Kidney tubule cell (primary cell): ENCODE measurements at regions not wholly inside any gene's neighbourhood (a gene's known extent, or its start where the extent isn't known, plus 50 kb on each side); places are given as distances from the start of the nearest gene placed in this dataset.

Experiments
- DNase-seq: peaks from one replicate; pipeline ENCODE4 v3.0.0-alpha.2; 2018; ENCODE audit warnings: low spot score

- no peak for DNase-seq
Observed at GRCh38 chr4:62243895-62244294, 1043.8 kb downstream of the ADGRL3 start.

DNA sequence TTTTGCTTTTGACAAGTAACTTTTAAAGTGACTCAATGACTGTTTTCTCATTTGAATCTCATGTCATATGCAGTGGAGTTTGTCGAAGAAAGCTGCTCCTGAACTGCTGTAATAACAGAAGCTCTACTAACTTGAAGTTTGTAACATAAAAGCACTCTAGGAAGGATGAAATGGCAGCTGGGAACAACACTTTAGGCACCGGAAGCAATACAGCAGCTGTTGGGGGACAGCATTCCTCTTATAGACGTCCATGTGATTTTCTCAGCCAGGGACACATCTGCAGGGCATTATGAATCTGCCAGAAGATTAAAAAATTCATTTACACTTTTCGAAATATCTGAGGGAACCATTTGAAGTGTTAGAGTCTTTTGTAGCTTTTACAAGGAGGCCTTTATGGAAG, 1035.8 kb downstream of the ADGRL3 start:
- no peak for DNase-seq

GRCh38 chr4:62232814-62233213, 1032.7 kb downstream of the ADGRL3 start:
- no peak for DNase-seq

GRCh38 chr4:62231994-62232393, 1031.9 kb downstream of the ADGRL3 start:
- DNase-seq: no peak

DNA sequence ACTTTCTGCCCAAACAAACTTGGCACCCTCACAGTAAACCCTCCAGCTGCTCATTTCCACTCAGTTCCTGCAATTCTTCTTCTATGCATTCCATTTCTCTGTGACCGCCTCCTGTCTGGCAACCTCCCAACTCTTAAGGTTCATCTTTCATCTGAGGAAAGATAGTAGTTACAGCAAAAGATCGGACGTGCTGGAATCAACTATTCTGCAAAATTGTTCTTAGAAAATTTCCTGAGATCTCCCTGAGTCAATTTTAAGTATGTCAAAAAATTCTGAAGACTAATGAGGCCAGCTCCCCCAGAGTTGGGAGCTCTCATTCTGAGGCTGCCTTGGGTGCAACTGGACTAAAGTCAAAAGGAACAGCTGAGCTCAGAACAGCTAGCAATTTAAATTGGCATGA, 1026.0 kb downstream of the ADGRL3 start:
- no peak for DNase-seq

- DNase-seq: no peak
Observed at GRCh38 chr4:62222121-62222520, 1022.0 kb downstream of the ADGRL3 start.

GRCh38 chr4:62210486-62210885, 1010.4 kb downstream of the ADGRL3 start:
- DNase-seq: no peak

- no peak for DNase-seq
Observed at GRCh38 chr4:62209757-62210485, 1009.8 kb downstream of the ADGRL3 start.

- DNase-seq: no peak
Observed at GRCh38 chr4:62208921-62209320, 1008.8 kb downstream of the ADGRL3 start.

GRCh38 chr4:62204136-62204535, 1004.0 kb downstream of the ADGRL3 start:
- DNase-seq: no peak

- no peak for DNase-seq
Observed at GRCh38 chr4:62199291-62199810, 999.2 kb downstream of the ADGRL3 start.

- DNase-seq: no peak
Observed at GRCh38 chr4:62196338-62196737, 996.2 kb downstream of the ADGRL3 start.

DNA sequence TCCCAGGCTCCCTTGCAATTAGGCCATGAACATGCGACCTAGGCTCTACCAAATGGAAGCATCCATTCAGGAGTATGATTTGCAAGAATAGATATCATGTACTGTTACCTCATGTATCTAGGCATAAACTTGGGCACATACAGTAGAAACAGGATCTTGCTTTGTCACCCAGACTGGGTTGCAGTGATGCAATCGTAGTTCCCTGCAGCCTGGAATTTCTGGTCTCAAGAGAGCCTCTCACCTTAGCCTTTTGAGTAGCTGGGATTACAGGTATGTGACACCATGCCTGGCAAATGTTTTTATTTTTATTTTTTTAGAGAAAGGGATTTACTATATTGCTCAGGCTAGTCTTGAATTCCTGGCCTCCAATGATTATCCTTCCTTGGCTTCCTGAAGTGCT, 994.2 kb downstream of the ADGRL3 start:
- no peak for DNase-seq

- no peak for DNase-seq
Observed at GRCh38 chr4:62193761-62194160, 993.6 kb downstream of the ADGRL3 start.

DNA sequence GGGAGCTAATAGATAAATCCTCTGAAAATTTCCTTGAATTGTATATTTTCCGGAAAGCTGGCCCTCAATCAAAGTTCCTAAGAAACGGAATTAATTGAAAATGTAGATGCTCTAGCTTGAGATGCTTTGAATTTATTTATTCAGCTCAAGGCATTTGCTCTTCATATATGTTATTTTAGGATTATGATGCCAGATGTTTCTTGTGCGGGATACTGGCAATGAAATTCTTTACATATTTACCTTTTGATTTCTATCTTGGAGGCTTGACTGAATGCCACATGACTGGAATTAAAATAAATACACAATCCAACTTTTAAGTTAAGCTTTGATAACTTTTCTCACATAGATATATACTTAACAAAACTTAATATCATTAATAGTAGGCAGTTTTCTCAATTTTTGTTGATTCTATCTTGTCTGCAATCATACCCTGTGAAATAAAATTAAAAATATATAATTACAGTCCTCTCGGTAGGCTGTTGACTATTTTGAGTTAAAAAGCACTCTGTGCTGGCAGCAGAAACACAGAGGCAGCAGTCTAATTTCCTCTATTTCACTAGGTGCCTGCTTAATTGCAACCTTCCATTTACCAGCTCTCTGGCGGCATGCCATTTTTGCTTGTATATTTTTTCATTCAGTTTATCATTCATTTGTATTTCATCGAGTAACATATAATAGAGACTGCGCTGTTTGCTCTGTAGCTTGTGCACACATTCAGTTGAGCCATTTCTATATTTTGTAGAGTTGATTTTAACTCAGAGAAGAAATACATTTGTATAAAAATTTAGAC, 991.5 kb downstream of the ADGRL3 start:
- no peak for DNase-seq

GRCh38 chr4:62170235-62170634, 970.1 kb downstream of the ADGRL3 start:
- DNase-seq: no peak

- DNase-seq: no peak
Observed at GRCh38 chr4:62168681-62169080, 968.6 kb downstream of the ADGRL3 start.

GRCh38 chr4:62162606-62163005, 962.5 kb downstream of the ADGRL3 start:
- DNase-seq: no peak

DNA sequence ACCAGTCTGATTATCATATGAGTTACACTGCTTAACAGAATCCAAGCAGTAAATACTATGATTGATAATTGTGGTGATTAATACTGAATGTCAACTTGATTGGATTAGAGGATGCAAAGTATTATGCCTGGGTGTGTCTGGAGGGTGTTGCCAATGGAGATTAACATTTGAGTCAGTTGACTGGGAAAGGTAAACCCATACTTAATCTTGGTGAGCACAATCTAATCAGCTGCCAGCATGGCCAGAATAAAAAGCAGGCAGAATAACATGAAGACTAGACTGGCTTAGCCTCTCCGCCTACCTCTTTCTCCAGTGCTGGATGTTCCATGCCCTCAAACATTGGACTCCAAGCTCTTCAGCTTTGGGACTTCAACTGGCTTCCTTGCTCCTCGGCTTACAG, 961.3 kb downstream of the ADGRL3 start:
- no peak for DNase-seq

DNA sequence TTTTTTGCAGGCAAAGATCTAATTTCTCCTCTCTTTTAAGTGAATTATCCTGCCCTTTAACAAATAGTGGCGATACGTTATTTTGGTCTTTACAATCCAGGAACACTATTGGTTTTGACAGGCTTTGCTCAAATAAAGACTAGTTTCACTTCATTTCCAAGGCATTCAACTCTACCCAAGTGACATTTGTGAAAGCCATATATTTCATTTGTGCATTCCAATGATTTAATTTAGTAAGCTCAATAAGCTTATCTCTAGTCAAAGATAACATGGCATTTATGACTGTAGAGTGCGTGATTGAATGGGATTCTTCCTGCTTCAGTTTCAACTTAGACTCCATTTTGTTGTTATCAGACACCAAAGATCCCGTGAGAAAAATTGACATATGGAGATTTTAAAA, 959.8 kb downstream of the ADGRL3 start:
- no peak for DNase-seq

GRCh38 chr4:62159306-62159705, 959.2 kb downstream of the ADGRL3 start:
- no peak for DNase-seq

- DNase-seq: no peak
Observed at GRCh38 chr4:62156205-62156604, 956.1 kb downstream of the ADGRL3 start.

DNA sequence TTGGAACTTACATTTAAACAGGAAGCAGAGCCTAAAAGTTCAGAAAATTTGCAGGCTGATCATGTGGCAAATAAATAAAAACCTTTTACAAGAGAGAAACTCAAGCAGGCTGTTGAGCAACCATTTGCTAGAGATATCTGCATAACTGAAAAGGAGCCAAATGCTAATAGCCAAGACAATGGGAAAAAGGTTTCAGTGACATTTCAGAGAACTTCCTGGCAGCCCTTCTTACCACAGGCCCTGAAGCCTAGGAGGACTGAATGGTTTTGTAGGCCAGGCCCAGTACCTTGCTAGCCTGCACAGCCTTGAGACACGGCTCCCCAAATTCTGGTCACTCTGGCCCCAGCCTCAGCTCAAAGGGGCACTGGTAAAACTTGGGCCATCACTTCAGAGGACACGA, 945.1 kb downstream of the ADGRL3 start:
- DNase-seq: no peak
